Ovary (tissue), 3 donors: ENCODE measurements at regions not wholly inside any gene's neighbourhood (a gene's known extent, or its start where the extent isn't known, plus 50 kb on each side); places are given as distances from the start of the nearest gene placed in this dataset.

Experiments
- EP300 ChIP-seq: sonication (generic); formaldehyde crosslinking; IDR thresholded peaks from one replicate; pipeline ENCODE4 v1.6.1; 2017; ENCODE audit warnings: antibody characterized with exemption
- POLR2A ChIP-seq: fragments of 450-650 bp; IDR thresholded peaks from one replicate; pipeline ENCODE4 v1.6.1; 2017; ENCODE audit warnings: antibody characterized with exemption, mild to moderate bottlenecking, moderate library complexity
- TF ChIP-seq, protein P1 (sequence below), 3 donors: fragments of 450-650 bp in 2 of 3; fragments of 200-600 bp in 1 of 3; IDR thresholded peaks; one replicate each; pipeline versions ENCODE4 v1.5.1 to v1.8.0; 2016 to 2022; ENCODE audit warnings: antibody characterized with exemption in 3 of 3, mild to moderate bottlenecking in 1 of 3
- donor health status: DM: no; HTN: no; CAD: no.

DNA sequence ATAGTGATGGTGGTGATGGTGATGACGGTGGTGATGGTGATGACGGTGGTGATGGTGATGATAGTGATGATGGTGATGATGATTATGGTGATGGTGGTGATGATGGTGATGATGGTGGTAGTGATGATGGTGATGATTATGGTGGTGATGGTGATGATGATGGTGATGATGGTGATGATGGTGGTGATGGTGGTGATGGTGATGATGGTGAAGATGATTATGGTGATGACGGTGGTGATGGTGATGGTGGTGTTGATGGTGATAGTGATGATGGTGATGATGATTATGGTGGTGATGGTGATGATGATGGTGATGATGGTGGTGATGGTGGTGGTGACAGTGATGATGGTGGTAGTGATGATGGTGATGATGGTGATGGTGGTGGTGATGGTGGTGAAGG is 149.2 kb upstream of the IRX1 start:
- TF ChIP-seq, protein P1, sequence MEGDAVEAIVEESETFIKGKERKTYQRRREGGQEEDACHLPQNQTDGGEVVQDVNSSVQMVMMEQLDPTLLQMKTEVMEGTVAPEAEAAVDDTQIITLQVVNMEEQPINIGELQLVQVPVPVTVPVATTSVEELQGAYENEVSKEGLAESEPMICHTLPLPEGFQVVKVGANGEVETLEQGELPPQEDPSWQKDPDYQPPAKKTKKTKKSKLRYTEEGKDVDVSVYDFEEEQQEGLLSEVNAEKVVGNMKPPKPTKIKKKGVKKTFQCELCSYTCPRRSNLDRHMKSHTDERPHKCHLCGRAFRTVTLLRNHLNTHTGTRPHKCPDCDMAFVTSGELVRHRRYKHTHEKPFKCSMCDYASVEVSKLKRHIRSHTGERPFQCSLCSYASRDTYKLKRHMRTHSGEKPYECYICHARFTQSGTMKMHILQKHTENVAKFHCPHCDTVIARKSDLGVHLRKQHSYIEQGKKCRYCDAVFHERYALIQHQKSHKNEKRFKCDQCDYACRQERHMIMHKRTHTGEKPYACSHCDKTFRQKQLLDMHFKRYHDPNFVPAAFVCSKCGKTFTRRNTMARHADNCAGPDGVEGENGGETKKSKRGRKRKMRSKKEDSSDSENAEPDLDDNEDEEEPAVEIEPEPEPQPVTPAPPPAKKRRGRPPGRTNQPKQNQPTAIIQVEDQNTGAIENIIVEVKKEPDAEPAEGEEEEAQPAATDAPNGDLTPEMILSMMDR (IDR thresholded peaks at IDR 0.05), result no peak
- TF ChIP-seq EP300 (no peak), POLR2A (no peak)
